Activated CD4-positive, CD25-positive, alpha-beta regulatory T cell treated with anti-CD3 and anti-CD28 coated beads, Interleukin-2, amount 50 U/mL, for 24 hours (primary cell): ENCODE measurements at regions not wholly inside any gene's neighbourhood (a gene's known extent, or its start where the extent isn't known, plus 50 kb on each side); places are given as distances from the start of the nearest gene placed in this dataset.

Experiments
- ATAC-seq, 2 donors: fragments of 150-1000 bp; cut with Tn5 transposase; one replicate each; pipeline ENCODE4 v1.10.0; 2021; ENCODE audit warnings: mild to moderate bottlenecking in 1 of 2, moderate library complexity in 1 of 2

DNA sequence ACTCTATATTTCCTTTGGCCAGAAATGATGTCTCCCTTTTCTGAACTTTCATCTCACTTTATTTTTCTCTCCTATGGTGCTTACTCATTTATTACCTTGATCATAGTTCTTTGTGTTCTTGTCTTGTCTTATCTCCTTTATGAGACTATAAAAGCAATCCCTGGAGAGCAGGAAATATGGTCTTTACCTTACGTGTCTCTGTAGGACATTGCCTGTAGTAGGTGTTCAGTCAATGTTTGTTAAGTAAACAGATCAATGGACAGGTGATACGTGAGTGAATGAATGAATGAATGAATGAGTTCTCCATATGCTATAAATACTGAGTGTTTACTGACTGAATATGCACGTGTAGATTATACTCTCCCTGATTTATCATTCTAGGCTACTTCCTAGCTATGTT is 193.7 kb upstream of the HMGA2 start:
- ATAC-seq: no peak

GRCh38 chr12:65631621-65632111 is 192.6 kb upstream of the HMGA2 start:
- no peak for ATAC-seq

DNA sequence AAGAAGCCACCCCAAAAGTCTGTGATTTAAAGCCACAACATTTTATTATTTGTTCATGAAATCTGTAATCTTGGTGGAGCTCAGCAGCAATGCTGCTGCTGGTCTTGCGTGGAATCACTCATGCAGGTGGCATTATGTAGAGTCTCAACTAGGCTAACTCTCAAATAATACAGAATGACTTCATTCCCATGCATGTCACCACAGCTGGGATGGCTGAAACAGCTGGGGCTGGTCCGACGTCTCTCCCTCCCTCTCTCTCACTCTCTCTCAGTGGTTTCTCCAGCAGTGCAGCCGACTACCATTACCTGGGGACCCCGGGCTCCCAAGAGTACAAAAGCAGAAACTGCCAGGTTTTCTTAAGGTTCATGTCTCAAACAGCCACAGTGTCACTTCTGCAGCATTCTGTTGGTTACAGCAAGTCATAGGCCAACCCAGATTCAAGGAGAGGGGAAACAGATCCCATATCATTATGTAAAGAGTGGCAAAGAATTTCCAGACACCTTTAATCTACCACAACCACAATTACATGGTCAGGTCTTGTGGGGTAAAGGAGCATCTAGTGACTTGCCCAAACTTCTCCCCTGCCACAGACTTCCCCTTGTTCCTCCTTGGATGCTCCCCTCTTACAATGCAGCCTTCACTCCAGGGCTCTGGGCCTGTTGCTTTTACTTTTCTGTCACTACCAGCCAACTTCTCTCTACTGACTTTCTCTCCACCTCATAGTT is 192.0 kb upstream of the HMGA2 start:
- ATAC-seq: no peak

- no peak for ATAC-seq
These were observed 190.2 kb upstream of the HMGA2 start for GRCh38 chr12:65634061-65634460.

- ATAC-seq: no peak
These were observed 189.5 kb upstream of the HMGA2 start for GRCh38 chr12:65634626-65635331.

GRCh38 chr12:65636436-65636835 is 187.8 kb upstream of the HMGA2 start:
- ATAC-seq: no peak

DNA sequence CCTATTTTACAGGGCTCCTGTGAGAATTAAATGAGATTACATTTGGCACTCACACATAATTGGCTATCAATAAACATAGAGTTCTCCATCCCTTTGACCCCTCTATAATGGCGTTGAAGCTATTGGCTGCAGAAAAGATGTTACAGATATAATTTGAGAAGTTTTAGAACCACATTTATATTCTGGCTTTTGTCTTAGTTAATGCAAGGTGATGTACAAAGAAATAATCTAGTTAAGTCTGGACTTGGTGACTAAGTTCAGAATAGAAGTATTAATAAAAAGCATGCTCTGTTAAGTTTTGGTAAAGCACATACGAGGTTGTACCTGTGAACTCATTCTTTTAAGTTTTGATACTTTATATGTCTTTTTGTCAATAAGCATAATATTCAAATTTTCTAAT is 187.1 kb upstream of the HMGA2 start:
- no peak for ATAC-seq

DNA sequence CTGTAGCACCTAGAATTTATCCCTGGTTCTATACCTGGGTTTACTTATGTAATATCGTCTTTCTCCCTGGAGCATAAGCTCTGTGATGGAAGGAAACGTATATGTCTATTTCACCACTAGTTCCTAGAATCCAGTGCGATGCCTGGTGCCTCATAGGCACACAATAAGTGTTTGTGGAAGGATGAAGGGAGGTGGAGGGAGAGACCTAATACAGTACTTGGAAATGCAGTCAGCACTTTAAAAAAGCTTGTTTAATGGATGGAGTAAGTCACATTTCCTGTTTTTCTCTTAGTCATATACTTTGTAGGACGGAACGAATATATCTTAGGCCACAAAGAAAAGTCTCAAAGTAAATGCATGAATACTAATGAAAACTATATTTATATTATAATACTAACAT is 186.5 kb upstream of the HMGA2 start:
- no peak for ATAC-seq

DNA sequence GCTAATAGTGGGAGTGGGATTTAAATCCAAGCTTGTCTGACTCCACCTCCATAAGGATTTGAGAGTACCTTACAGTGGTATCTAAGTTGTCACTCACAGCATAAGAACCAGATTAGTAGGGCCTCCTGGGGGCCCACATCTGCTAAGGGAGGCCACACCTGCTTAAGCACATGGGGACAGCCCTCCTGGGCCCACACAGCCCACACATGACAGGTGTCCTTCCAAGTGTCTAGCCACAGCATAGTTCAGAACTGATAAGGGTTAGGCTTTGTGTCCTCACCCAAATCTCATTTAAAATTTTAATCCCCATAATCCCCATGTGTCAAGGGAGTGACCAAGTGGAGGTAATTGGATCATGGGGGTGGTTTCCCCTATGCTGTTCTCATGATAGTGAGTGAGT is 186.0 kb upstream of the HMGA2 start:
- ATAC-seq: no peak

GRCh38 chr12:65640489-65640901 is 183.8 kb upstream of the HMGA2 start:
- ATAC-seq: no peak

GRCh38 chr12:65642061-65642661 is 182.1 kb upstream of the HMGA2 start:
- no peak for ATAC-seq

DNA sequence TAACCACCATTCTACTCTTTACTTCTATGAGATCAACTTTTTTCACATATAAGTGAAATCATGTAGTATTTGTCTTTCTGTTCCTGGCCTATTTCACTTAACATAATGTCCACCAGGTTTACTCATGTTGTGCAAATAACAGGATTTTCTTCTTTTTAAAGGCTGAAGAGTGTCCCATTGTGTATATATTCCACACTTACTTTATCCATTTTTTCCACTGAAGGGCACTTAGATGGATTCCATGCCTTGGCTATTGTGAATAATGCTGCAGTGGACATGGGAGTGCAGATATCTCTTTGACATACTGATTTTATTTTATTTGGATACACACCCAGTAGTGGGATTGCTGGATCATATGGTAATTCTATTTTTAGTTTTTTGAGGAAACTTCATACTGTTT is 181.1 kb upstream of the HMGA2 start:
- ATAC-seq: no peak

- no peak for ATAC-seq
These were observed 180.5 kb upstream of the HMGA2 start for GRCh38 chr12:65643595-65644386.

DNA sequence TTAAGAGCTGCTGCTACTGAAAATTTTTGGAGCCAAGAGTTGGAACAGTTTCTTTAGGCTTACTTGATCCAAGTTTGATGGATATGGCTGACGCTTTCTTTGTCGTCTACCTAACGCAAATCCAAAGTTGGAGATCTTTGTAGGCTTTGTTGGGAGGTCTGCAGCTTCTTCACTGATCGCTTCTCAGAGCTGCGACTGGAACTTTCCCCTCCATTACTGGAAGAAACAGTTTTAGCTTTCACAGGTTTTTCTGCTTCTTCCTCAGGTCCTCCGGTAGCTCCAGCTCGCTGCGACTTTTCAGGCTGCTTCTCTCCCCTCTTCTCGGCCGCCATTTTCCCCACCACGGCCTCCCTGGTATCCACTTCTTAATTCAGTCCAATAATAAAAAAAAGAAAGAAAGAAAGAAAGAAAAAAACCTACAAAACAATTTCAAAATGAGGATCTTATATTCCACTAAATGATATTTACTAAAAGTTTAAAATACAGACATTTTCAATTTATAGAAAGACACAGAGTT is 178.1 kb upstream of the HMGA2 start:
- no peak for ATAC-seq

- ATAC-seq: no peak
These were observed 177.2 kb upstream of the HMGA2 start for GRCh38 chr12:65647074-65647473.

DNA sequence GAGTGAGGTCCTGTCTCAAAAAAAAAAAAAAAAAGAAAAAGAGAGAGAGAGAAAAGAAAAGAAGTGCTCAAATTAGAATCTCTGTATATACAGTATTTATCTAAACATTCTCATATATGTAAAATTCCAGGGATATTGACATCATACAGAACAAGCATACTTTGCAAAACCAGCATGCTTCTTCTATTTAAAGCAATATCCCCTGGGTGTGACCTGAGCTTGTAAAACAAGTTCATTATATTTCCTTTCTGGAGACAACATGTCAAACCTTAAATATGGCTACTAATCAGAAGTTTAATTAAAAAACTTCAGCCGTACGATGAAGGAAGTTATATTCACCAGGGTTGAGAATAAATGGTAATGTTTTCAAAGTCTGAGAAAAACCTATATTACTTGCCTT is 175.8 kb upstream of the HMGA2 start:
- no peak for ATAC-seq

DNA sequence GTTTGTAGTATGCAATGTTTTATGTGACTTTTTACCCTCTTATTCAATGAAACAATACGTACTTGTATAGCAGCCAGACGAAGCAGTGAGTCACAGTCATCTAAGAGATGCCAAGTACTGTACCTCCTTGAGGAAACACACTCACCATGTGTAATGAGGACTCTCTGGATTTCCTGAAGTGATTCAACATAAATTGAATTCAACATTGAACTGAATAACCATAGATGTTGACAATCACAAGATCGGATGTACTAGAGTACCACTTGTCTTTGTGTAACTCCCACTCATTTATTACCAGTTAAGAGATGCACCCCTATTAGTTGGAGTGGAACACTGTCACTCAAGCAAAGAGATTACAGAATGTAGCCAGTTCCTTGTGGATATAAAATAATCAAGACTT is 175.2 kb upstream of the HMGA2 start:
- ATAC-seq: no peak

GRCh38 chr12:65651060-65651459 is 173.2 kb upstream of the HMGA2 start:
- ATAC-seq: no peak

GRCh38 chr12:65653321-65653720 is 171.0 kb upstream of the HMGA2 start:
- ATAC-seq: no peak

DNA sequence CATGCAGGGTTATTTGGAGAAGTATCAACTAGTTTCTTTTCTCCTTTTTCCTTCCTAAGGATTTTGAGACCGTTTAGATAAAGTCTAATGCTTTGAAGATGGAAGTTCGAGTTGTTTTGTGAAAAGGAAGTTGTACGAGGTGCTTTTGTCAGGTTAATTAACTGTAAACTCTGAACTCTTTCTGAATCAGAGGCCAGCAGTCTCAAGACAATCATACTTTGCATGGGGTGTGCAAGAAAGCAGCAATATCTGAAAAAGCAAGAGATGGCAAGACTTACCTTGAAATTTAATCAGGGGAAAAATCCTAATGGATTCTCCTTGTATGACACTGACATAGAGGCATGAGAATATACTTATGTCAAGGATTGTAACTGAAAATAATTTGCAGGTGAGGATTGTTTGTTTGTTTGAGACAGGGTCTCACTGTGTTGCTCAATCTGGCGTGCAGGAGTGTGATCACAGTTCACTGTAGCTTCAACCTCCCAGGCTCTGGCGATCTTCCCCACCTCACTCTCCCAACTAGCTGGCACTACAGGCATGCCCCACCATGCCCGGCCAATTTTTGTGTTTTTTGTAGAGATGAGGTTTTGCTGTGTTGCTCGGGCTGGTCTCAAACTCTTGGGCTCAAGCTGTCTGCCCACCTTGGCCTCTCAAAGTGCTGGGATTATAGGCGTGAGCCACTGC is 170.2 kb upstream of the HMGA2 start:
- ATAC-seq: no peak

- ATAC-seq: no peak
These were observed 169.2 kb upstream of the HMGA2 start for GRCh38 chr12:65655074-65655493.

DNA sequence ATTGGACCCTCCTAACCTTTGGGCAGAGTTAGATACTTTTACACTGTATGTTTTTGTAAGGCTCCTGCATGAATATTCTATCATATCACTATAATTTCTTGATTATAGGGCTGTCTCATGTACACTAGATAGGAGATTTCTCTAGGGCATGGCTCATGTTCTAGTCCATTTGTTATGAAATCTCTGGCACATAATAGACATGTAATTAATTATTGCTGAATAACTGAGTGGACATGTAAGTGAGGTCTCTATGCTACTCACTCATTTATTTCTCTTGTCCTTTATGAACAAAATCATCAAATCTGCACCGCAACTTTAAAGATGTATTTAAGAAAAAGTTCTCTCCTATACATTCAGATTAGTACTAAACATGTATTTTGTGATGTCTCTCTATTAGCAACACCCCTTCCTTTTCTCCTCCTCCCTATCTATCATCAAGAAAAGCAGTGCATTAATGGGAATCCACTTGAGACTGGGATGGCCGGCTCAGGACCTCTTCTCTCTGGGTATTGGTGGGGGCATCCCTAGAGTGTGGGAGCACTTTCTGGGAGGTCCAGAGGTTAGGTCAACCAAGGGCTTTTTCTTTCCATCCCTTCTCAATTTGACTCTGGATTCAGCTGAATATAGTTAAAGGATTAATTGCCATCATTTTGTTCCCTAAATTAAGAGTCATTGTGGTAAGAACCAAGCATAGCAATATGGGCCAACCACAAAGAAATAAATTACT is 168.0 kb upstream of the HMGA2 start:
- ATAC-seq: no peak
